Body of pancreas (tissue), 4 donors: ENCODE measurements at regions not wholly inside any gene's neighbourhood (a gene's known extent, or its start where the extent isn't known, plus 50 kb on each side); places are given as distances from the start of the nearest gene placed in this dataset.

Experiments used
- POLR2A ChIP-seq, 3 donors: fragments of 450-650 bp; IDR thresholded peaks; one replicate each; pipeline ENCODE4 v1.6.1; 2016; ENCODE audit warnings: antibody characterized with exemption in 3 of 3, mild to moderate bottlenecking in 2 of 3
- TF ChIP-seq, protein P1 (sequence below), 7 experiments: fragments of 450-650 bp in 4 of 7; fragments of 200-600 bp in 3 of 7; sonication (generic) in 3 of 7; IDR thresholded peaks; one replicate each; pipeline ENCODE4 v1.5.1; 2016 to 2019; ENCODE audit warnings: antibody characterized with exemption in 7 of 7

DNA sequence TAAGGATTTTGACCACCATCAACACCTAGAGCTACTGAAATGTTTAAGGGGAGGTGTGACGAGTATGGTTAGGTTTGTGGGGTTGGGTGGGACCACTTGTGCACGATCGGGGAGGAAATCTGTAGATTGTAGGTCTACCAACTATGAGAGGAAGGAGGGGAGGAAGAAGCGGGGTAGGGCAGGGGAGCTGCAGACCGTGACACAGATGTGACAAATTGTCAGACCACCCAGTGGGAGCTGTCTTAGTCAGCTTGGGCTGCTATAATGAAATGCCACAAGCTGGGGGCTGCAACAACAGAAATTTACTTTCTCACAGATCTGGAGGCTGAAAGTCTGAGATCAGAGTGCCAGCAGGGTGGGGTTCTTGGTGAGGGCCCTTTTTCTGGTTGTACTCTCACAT, 62.2 kb upstream of the ARGLU1 start:
- TF ChIP-seq, protein P1, sequence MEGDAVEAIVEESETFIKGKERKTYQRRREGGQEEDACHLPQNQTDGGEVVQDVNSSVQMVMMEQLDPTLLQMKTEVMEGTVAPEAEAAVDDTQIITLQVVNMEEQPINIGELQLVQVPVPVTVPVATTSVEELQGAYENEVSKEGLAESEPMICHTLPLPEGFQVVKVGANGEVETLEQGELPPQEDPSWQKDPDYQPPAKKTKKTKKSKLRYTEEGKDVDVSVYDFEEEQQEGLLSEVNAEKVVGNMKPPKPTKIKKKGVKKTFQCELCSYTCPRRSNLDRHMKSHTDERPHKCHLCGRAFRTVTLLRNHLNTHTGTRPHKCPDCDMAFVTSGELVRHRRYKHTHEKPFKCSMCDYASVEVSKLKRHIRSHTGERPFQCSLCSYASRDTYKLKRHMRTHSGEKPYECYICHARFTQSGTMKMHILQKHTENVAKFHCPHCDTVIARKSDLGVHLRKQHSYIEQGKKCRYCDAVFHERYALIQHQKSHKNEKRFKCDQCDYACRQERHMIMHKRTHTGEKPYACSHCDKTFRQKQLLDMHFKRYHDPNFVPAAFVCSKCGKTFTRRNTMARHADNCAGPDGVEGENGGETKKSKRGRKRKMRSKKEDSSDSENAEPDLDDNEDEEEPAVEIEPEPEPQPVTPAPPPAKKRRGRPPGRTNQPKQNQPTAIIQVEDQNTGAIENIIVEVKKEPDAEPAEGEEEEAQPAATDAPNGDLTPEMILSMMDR (IDR thresholded peaks at IDR 0.05), result no peak
- no peak for TF ChIP-seq POLR2A (IDR thresholded peaks at IDR 0.05)
